Activated CD8-positive, alpha-beta memory T cell treated with anti-CD3 and anti-CD28 coated beads for 4 hours (primary cell): ENCODE measurements at regions not wholly inside any gene's neighbourhood (a gene's known extent, or its start where the extent isn't known, plus 50 kb on each side); places are given as distances from the start of the nearest gene placed in this dataset.

Experiments
- DNase-seq, 2 donors: peaks; one replicate each; pipeline ENCODE4 v3.0.0-alpha.2; 2020; ENCODE audit warnings: low read depth in 2 of 2

GRCh38 chr3:5616873-5617272, 429.4 kb downstream of the EDEM1 start:
- DNase-seq: no peak

- DNase-seq: no peak
Observed at GRCh38 chr3:5618170-5618569, 430.7 kb downstream of the EDEM1 start.

GRCh38 chr3:5630406-5630805, 442.9 kb downstream of the EDEM1 start:
- no peak for DNase-seq

GRCh38 chr3:5633960-5634359, 446.5 kb downstream of the EDEM1 start:
- no peak for DNase-seq

GRCh38 chr3:5634411-5634810, 446.9 kb downstream of the EDEM1 start:
- no peak for DNase-seq

GRCh38 chr3:5635746-5636145, 448.2 kb downstream of the EDEM1 start:
- no peak for DNase-seq

GRCh38 chr3:5638550-5638949, 451.0 kb downstream of the EDEM1 start:
- no peak for DNase-seq

GRCh38 chr3:5644773-5645670, 457.5 kb downstream of the EDEM1 start:
- no peak for DNase-seq

GRCh38 chr3:5645692-5646410, 458.3 kb downstream of the EDEM1 start:
- DNase-seq: no peak

- no peak for DNase-seq
Observed at GRCh38 chr3:5650303-5650702, 462.8 kb downstream of the EDEM1 start.

- no peak for DNase-seq
Observed at GRCh38 chr3:5651351-5651750, 463.8 kb downstream of the EDEM1 start.

- DNase-seq: no peak
Observed at GRCh38 chr3:5653426-5654143, 466.1 kb downstream of the EDEM1 start.

GRCh38 chr3:5657106-5657505, 469.6 kb downstream of the EDEM1 start:
- DNase-seq: no peak

- DNase-seq: no peak
Observed at GRCh38 chr3:5663601-5664000, 476.1 kb downstream of the EDEM1 start.

GRCh38 chr3:5666455-5666854, 478.9 kb downstream of the EDEM1 start:
- no peak for DNase-seq

GRCh38 chr3:5673521-5673920, 486.0 kb downstream of the EDEM1 start:
- DNase-seq: no peak

- no peak for DNase-seq
Observed at GRCh38 chr3:5675319-5675718, 487.8 kb downstream of the EDEM1 start.

GRCh38 chr3:5677555-5677954, 490.0 kb downstream of the EDEM1 start:
- DNase-seq: no peak

- DNase-seq: no peak
Observed at GRCh38 chr3:5678248-5678647, 490.7 kb downstream of the EDEM1 start.

GRCh38 chr3:5678844-5679243, 491.3 kb downstream of the EDEM1 start:
- no peak for DNase-seq

GRCh38 chr3:5687230-5687629, 499.7 kb downstream of the EDEM1 start:
- no peak for DNase-seq

- no peak for DNase-seq
Observed at GRCh38 chr3:5690490-5690889, 503.0 kb downstream of the EDEM1 start.
